ENCODE measurements at regions not wholly inside any gene's neighbourhood (a gene's known extent, or its start where the extent isn't known, plus 50 kb on each side); places are given as distances from the start of the nearest gene placed in this dataset.

GRCh38 chr22:49070501-49070900 lies 757.2 kb downstream of the BRD1 start:
- CTCF ChIA-PET, result interaction anchor here (0.7 kb wide), 1 partner anchor 562 kb away, joined by 3 read pairs; no protein-coding TSS in a partner anchor
- TF ChIP-seq ZNF792 (tag by site-specific recombination; IDR thresholded peaks at IDR 0.05) (no peak), ZNF175 (tag by site-specific recombination; IDR thresholded peaks at IDR 0.05) (no peak), KLF10 (tag by site-specific recombination; IDR thresholded peaks at IDR 0.05) (no peak), ZBTB26 (tag by site-specific recombination; optimal IDR thresholded peaks at IDR 0.05) (no peak), GLIS1 (tag by site-specific recombination; IDR thresholded peaks at IDR 0.05) (no peak), SCRT1 (tag by site-specific recombination; IDR thresholded peaks at IDR 0.05; ENCODE audit: borderline replicate concordance) (no peak), GLI4 (tag by site-specific recombination; IDR thresholded peaks at IDR 0.05) (no peak), MZF1 (tag by site-specific recombination; IDR thresholded peaks at IDR 0.05; ENCODE audit: borderline replicate concordance) (no peak), SP3 (tag by site-specific recombination; IDR thresholded peaks at IDR 0.05) (no peak), ZNF580 (tag by site-specific recombination; IDR thresholded peaks at IDR 0.05) (no peak), ZNF785 (tag by site-specific recombination; IDR thresholded peaks at IDR 0.05) (no peak), ZNF514 (tag by site-specific recombination; IDR thresholded peaks at IDR 0.05) (no peak)
- TF ChIP-seq, protein P1, sequence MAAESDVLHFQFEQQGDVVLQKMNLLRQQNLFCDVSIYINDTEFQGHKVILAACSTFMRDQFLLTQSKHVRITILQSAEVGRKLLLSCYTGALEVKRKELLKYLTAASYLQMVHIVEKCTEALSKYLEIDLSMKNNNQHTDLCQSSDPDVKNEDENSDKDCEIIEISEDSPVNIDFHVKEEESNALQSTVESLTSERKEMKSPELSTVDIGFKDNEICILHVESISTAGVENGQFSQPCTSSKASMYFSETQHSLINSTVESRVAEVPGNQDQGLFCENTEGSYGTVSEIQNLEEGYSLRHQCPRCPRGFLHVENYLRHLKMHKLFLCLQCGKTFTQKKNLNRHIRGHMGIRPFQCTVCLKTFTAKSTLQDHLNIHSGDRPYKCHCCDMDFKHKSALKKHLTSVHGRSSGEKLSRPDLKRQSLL (tag by site-specific recombination; IDR thresholded peaks at IDR 0.05), result no peak
- POLR2A ChIA-PET, result no interaction called here

DNA sequence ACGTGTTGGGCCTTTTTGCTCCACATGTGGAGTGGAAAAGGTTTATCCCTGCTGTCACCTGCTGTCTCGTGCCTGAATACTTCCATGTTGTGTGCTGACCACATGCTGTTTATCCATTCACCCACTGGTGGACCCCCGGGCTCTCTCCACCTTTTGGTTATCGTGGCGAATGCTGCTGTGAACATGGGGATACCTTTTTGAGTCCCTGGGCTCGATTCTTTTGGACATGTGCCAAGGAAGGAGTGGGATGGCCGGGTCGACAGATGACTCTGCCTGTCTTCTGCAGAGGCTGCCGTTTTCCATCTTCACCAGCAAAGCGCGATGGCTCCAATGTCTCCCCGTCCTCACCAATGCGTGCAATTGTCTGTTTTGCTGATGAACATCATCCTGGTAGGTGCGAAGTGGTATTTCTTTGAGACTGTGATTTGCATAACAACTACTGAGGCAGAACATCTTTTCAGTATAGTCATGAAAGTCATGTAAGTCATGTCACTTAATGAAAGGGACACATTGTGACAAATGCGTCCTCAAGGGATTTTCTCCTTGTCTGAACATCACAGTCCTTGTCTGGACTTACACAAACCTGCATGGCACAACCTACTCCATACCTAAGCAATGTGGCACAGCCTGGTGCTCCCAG lies 758.7 kb downstream of the BRD1 start:
- 0 out of 2 replicates have a peak, but pooled peaks have one; percentile 9 for TF ChIP-seq ZIC2 (tag by site-specific recombination; IDR thresholded peaks at IDR 0.05)
- no peak for TF ChIP-seq ZNF398 (tag by site-specific recombination; IDR thresholded peaks at IDR 0.05)
- no peak for TF ChIP-seq ZNF146 (tag by site-specific recombination; IDR thresholded peaks at IDR 0.05)
- TF ChIP-seq ZNF132 (tag by site-specific recombination; IDR thresholded peaks at IDR 0.05; ENCODE audit: borderline replicate concordance), result no peak
- no peak for TF ChIP-seq REPIN1 (tag by site-specific recombination; IDR thresholded peaks at IDR 0.05; ENCODE audit: low read depth)
- no peak for TF ChIP-seq ZBTB48 (tag by site-specific recombination; IDR thresholded peaks at IDR 0.05)
- TF ChIP-seq ZNF214 (tag by site-specific recombination; IDR thresholded peaks at IDR 0.05; ENCODE audit: borderline replicate concordance), result no peak
- POLR2A ChIA-PET, result no interaction called here
- CTCF ChIA-PET, result no interaction called here
- no peaks in the 10 kb centered on the region for H3K4me1 ChIP-seq (ENCODE audit: control insufficient read depth, insufficient read depth, low read length)
- no peaks in the 10 kb centered on the region for H3K36me3 ChIP-seq (ENCODE audit: control insufficient read depth in 2 of 2, insufficient read depth in 1 of 2, low read length in 2 of 2)
- no peak overlapping the region for H3K27ac ChIP-seq (ENCODE audit: extremely low read depth, low read depth, low read length)
- no peak overlapping the region for H3K4me3 ChIP-seq (ENCODE audit: low read depth, low read length)
- no peaks in the 10 kb centered on the region for H3K9me3 ChIP-seq (ENCODE audit: control insufficient read depth, insufficient read depth, low read depth, low read length)

More at GRCh38 chr22:49070501-49070900, 757.2 kb downstream of the BRD1 start:
- H3K4me1 ChIP-seq (ENCODE audit: control insufficient read depth, insufficient read depth, low read length), result no peaks in the 10 kb centered on the region
- no peaks in the 10 kb centered on the region for H3K36me3 ChIP-seq (ENCODE audit: control insufficient read depth in 2 of 2, insufficient read depth in 1 of 2, low read length in 2 of 2)
- H3K27ac ChIP-seq (ENCODE audit: extremely low read depth, low read depth, low read length), result no peak overlapping the region
- no peak overlapping the region for H3K4me3 ChIP-seq (ENCODE audit: low read depth, low read length)
- no peaks in the 10 kb centered on the region for H3K9me3 ChIP-seq (ENCODE audit: control insufficient read depth, insufficient read depth, low read depth, low read length)
